MCF 10A (cell line): ENCODE measurements at regions not wholly inside any gene's neighbourhood (a gene's known extent, or its start where the extent isn't known, plus 50 kb on each side); places are given as distances from the start of the nearest gene placed in this dataset.
"Not testable (repeated sequence)": the region's sequence is repeated elsewhere in the genome, so short reads cannot be mapped to it uniquely, and the experiment has no call there.

Source experiments
- BruUV-seq: library from RNA; stranded (reverse); fragments of 400-500 nt; replicated peaks from 2 replicates; lab custom pipeline; 2021; lab: Mats Ljungman, UMichigan
- CTCF ChIA-PET: fragments of 300-600 bp; sonication (Branson Sonifier 250); formaldehyde crosslinking; extraction: SDS; loops from one replicate; lab custom pipeline; 2021; ENCODE audit warnings: antibody characterized with exemption, inconsistent platforms; lab: Yijun Ruan, JAX
- POLR2A ChIA-PET: fragments of 300-600, 350-650 bp; sonication (Branson Sonifier 250); formaldehyde crosslinking; extraction: SDS; loops from one replicate; lab custom pipeline; 2020; ENCODE audit warnings: antibody characterized with exemption, inconsistent platforms; lab: Yijun Ruan, JAX
- DNase-seq: peaks from one replicate; pipeline ENCODE4 v3.0.0-alpha.2; 2018; ENCODE audit not compliant: unreplicated experiment
- H3K27ac Mint-ChIP-seq: one replicate; pipeline ENCODE4 v1.8.0; 2022; ENCODE audit warnings: mild to moderate bottlenecking, low read depth, mixed read lengths; ENCODE audit not compliant: unreplicated experiment
- H3K27me3 Mint-ChIP-seq: one replicate; pipeline ENCODE4 v1.8.0; 2022; ENCODE audit warnings: mixed read lengths; ENCODE audit not compliant: insufficient read depth, unreplicated experiment
- H3K36me3 Mint-ChIP-seq: one replicate; pipeline ENCODE4 v1.8.0; 2022; ENCODE audit warnings: mild to moderate bottlenecking, moderate library complexity, mixed read lengths; ENCODE audit not compliant: insufficient read depth, unreplicated experiment
- H3K4me1 Mint-ChIP-seq: one replicate; pipeline ENCODE4 v1.8.0; 2022; ENCODE audit warnings: mixed read lengths; ENCODE audit not compliant: insufficient read depth, unreplicated experiment
- H3K4me3 Mint-ChIP-seq: one replicate; pipeline ENCODE4 v1.8.0; 2022; ENCODE audit warnings: mild to moderate bottlenecking, moderate library complexity, mixed read lengths; ENCODE audit not compliant: unreplicated experiment
- H3K9me3 Mint-ChIP-seq: one replicate; pipeline ENCODE4 v1.8.0; 2022; ENCODE audit warnings: mixed read lengths; ENCODE audit not compliant: unreplicated experiment
- intact Hi-C: fragments of 100-400 bp; cut with micrococcal nuclease; formaldehyde crosslinking; loops from 2 replicates; pipeline ENCODE4 v1.14.1; 2022

DNA sequence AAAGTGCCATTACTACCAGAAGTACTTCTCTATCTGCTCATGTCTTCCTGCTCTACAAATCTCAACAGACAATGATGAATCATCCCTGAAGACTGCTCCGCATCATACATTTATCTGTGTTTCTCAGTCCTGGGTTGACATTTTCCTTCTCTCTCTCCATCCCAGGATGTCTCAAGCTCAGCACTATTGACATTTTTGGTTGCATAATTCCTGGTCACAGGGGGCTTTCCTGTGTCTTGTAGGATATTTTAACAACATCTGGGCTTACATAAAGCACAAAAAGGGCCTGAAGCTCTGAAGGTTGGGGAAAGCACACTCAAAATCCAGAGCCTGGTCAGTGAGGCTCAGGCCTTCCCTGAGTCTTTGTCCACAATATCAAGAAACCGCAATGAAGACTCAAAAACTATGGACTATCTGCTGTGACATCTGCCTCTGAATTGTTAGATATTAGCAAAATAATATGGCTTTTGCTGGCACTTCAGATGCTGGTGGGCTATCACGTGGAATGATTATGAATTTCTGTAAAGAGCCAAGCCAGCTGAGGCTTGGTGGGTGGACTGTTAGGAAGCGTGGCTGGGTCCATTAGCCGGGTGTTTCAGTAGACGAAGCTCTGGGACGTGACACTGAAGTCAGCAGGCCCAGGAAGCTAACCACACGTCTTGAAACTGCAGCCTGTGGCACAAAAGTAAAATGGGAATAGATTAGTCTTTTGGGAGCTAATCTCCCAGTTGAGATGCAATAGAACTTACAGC, 780.2 kb upstream of the TPTE start:
- H3K36me3 Mint-ChIP-seq, BruUV-seq, H3K4me3 Mint-ChIP-seq, POLR2A ChIA-PET, DNase-seq, CTCF ChIA-PET, H3K4me1 Mint-ChIP-seq, H3K27me3 Mint-ChIP-seq, H3K27ac Mint-ChIP-seq, intact Hi-C loops: not testable (repeated sequence)
- H3K9me3 Mint-ChIP-seq, result peaks cover 27% of the 10 kb centered on the region

DNA sequence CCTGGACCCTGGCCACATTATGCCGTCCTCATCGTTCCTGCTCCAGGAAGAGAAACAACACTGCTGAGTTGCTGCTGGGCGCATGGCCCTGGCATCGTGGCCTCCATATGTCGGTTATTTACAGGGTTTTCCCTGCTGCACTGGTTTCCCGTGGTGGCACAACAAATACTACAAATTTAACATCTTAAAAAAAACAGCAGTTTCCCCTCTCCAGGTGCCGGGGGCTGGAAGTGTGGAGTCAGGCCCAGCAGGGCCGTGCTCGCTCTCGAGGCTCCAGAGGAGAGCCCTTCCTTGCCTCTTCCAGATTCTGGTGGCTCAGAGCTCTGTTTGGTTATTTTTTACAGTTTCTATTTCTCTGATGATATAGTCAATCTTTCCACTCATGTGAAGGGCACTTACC, 777.8 kb upstream of the TPTE start:
- BruUV-seq, H3K27me3 Mint-ChIP-seq, H3K4me3 Mint-ChIP-seq, DNase-seq, intact Hi-C loops, POLR2A ChIA-PET, CTCF ChIA-PET, H3K27ac Mint-ChIP-seq, H3K4me1 Mint-ChIP-seq, H3K36me3 Mint-ChIP-seq: not testable (repeated sequence)
- H3K9me3 Mint-ChIP-seq, result peaks cover 30% of the 10 kb centered on the region

DNA sequence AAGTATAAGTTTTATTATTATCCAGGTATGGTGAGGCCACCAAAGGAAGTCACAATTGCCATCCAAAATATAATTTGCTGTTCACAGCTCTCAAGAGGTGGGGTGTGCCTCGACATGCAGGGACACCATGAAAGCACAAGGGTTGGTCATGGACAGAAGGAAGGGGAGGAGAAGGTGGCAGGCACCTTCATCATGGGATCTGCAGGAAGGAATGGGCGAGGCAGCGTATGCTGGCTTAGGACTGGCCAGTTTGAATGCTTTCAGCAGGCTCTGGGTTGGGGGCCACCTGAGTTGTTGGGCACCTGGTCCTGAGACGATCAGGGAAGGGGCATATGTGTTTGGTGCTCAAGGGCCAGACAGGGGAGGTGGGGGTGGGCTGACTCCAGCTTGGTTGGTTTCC, 777.2 kb upstream of the TPTE start:
- intact Hi-C loops, POLR2A ChIA-PET, H3K4me3 Mint-ChIP-seq, DNase-seq, CTCF ChIA-PET, H3K27ac Mint-ChIP-seq, BruUV-seq, H3K27me3 Mint-ChIP-seq, H3K36me3 Mint-ChIP-seq, H3K4me1 Mint-ChIP-seq: not testable (repeated sequence)
- H3K9me3 Mint-ChIP-seq, result peaks cover 25% of the 10 kb centered on the region

DNA sequence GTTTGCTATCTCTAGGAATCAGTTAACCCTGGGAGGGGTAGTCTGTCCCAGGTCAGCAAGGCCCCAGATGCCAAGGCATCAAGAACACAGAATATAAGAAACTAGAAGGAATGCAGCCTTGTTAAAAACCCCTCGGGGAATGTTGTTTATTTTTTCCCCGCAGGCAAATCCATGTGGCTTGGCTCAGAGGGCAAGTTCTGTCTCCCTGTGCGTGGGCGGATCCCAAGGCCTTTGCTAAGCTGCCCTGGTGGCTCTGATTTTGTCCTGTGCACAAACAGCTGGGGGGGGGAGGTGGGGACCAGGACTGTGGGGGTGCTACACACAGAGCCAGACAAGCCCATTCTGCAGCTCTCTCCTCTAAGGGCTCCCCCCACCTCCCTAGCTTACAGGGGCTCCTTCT, 776.8 kb upstream of the TPTE start:
- H3K4me3 Mint-ChIP-seq, H3K27me3 Mint-ChIP-seq, BruUV-seq, POLR2A ChIA-PET, DNase-seq, intact Hi-C loops, H3K27ac Mint-ChIP-seq, CTCF ChIA-PET, H3K36me3 Mint-ChIP-seq, H3K4me1 Mint-ChIP-seq: not testable (repeated sequence)
- peaks cover 21% of the 10 kb centered on the region for H3K9me3 Mint-ChIP-seq

DNA sequence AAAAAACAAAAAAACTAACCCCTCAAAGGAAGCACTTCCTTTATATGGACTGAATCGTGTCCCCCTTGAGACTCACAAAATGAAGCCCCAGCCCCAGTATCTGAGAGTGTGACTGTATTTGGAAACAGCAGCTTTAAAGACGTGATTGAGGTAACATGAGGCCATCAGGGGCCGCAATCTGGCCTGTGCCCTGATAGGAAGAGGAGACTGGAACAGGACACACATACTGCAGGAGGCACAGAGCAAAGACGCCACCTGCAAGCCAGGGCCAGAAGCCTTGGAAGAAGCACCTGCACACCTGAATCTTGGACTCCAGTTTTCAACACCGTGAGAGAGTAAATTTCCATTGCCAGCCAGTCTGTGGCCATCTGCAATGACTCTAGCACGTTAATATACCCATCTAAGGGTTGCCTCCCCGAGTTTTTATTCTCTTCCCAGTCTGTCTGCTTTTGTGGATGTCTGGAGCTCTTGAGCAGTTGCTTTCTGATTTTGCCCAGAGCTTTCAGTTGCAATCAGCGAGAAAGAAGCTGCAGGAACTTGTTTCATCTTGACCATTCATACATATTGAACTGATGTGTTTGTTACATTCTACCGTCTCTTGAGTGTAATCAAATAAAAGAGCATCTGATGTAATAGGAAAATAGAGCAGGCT, 775.8 kb upstream of the TPTE start:
- DNase-seq, POLR2A ChIA-PET, H3K27ac Mint-ChIP-seq, BruUV-seq, H3K4me3 Mint-ChIP-seq, H3K4me1 Mint-ChIP-seq, CTCF ChIA-PET, intact Hi-C loops, H3K27me3 Mint-ChIP-seq, H3K36me3 Mint-ChIP-seq: not testable (repeated sequence)
- H3K9me3 Mint-ChIP-seq, result peaks cover 20% of the 10 kb centered on the region

DNA sequence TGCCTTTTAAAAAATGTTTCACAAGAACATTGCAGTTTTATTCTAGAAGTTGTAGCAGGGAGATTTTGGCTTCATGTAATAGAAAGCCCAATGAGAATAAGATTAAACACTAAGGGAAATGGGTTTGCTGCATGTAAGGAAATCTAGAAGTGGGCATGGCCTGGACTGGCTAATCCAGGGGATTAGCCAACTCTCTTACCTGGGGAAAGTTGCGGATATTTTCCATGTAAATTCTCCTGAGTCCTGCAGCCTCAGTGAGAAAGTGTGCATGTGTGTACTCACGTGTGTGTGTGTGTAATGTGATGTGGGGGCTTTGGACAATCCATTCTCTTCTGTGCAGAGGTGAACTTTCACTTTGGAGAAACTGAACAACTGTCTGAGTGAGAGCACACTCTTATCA, 775.1 kb upstream of the TPTE start:
- BruUV-seq, H3K4me1 Mint-ChIP-seq, POLR2A ChIA-PET, H3K27me3 Mint-ChIP-seq, CTCF ChIA-PET, intact Hi-C loops, H3K27ac Mint-ChIP-seq, H3K36me3 Mint-ChIP-seq, H3K4me3 Mint-ChIP-seq, DNase-seq: not testable (repeated sequence)
- H3K9me3 Mint-ChIP-seq, result peaks cover 16% of the 10 kb centered on the region

DNA sequence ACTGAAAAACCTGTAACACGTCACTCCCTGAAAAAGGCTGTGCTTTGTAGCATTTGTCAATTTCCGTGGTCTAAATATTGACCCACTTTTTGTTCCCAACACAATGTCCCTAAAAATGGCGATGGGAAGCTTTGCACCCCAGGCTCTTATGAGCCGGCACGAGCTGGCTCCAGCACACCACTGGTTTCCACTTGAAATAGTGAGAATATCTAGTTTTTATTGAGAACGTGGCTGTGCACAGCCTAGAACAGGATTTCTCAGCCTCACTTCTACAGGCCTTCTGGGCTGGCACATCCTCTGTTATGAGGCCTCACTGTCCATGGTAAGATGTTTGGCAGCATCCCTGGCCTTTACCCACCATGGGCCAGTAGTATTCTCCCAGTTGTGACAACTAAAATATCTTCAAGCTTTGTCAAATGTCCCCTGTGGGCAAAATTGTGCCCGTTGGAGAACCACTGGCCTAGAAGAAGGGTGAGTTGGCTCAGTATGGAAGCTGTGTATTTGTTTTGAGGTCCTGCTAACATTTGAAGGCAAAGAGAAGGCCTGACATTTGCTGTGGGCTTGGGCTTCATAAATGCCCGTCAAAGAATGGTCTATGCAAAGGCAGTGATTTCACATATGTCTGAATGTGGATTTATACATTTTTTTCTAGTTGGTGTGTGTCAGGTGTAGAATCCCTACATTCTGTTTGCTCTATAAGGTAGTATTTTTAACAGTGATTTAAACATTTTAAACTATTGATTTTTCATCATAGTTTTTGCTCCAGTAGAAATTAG, 774.4 kb upstream of the TPTE start:
- POLR2A ChIA-PET, H3K27me3 Mint-ChIP-seq, BruUV-seq, H3K36me3 Mint-ChIP-seq, H3K9me3 Mint-ChIP-seq, H3K4me1 Mint-ChIP-seq, CTCF ChIA-PET, DNase-seq, H3K27ac Mint-ChIP-seq, intact Hi-C loops, H3K4me3 Mint-ChIP-seq: not testable (repeated sequence)

DNA sequence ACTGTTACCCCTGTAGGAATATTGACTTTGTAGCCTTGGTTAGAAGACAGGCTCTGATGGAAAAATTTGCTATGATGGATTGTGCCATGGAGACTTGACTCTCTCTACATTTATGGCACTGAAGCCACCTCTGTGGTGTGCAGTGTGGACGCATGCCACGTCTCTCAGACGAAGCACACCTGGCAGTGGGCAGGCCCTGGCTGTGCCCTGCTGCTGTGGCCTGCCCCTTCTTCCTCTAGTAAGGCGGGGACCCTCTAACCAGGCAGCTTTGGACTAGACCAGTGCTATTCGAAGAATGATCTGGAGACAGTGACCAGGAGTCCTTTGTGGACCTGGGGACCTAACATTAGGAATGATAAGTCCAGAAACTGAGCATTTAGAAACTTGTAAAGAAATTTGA, 773.5 kb upstream of the TPTE start:
- BruUV-seq, intact Hi-C loops, DNase-seq, H3K27ac Mint-ChIP-seq, CTCF ChIA-PET, H3K4me1 Mint-ChIP-seq, H3K27me3 Mint-ChIP-seq, H3K4me3 Mint-ChIP-seq, H3K9me3 Mint-ChIP-seq, POLR2A ChIA-PET, H3K36me3 Mint-ChIP-seq: not testable (repeated sequence)

DNA sequence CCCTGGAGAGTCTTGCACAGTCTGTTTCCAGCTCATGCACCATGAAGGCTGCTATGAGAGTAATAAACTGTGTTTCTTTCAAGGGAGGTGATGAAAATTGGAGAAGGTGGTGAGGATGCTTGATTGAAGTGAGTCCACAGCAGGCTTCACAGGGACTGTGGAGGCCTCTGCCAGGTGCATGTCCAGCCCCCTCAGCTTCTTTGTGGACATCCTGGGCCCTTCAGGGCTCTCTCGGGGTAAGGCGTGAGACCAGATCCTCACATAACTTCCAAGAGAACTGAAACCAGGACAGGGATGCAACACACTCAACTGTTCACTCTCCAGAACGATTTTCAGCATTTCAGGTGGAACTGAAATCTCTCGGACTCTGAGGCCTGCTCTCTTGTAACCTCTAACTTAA, 772.9 kb upstream of the TPTE start:
- POLR2A ChIA-PET, H3K4me3 Mint-ChIP-seq, H3K27ac Mint-ChIP-seq, H3K9me3 Mint-ChIP-seq, CTCF ChIA-PET, H3K36me3 Mint-ChIP-seq, intact Hi-C loops, H3K4me1 Mint-ChIP-seq, DNase-seq, BruUV-seq, H3K27me3 Mint-ChIP-seq: not testable (repeated sequence)
